H9 (cell line): ENCODE measurements at regions not wholly inside any gene's neighbourhood (a gene's known extent, or its start where the extent isn't known, plus 50 kb on each side); places are given as distances from the start of the nearest gene placed in this dataset.

Source experiments
- DNase-seq: peaks from one replicate; pipeline ENCODE4 v3.0.0-alpha.2; 2017
- H2AFZ ChIP-seq: one replicate; pipeline ENCODE4 v1.6.1; 2013; ENCODE audit warnings: mild to moderate bottlenecking, low read length, control low read depth, moderate library complexity
- H2AK5ac ChIP-seq: 2 replicates; pipeline ENCODE4 v1.6.1; 2013; ENCODE audit warnings: low read length, control low read depth, mixed read lengths; ENCODE audit not compliant: insufficient read length
- H2BK120ac ChIP-seq: one replicate; pipeline ENCODE4 v1.6.1; 2013; ENCODE audit warnings: low read depth, mild to moderate bottlenecking, low read length, control low read depth, inconsistent platforms; ENCODE audit not compliant: poor library complexity, severe bottlenecking
- H2BK12ac ChIP-seq: 2 replicates; pipeline ENCODE4 v1.6.1; 2013; ENCODE audit warnings: low read length, control low read depth, mixed read lengths, low read depth; ENCODE audit not compliant: insufficient read length
- H2BK15ac ChIP-seq: 2 replicates; pipeline ENCODE4 v1.6.1; 2013; ENCODE audit warnings: low read depth, low read length, control low read depth
- H2BK20ac ChIP-seq: one replicate; pipeline ENCODE4 v1.6.1; 2013; ENCODE audit warnings: low read depth, mild to moderate bottlenecking, low read length, control low read depth, inconsistent platforms; ENCODE audit not compliant: poor library complexity, severe bottlenecking
- H2BK5ac ChIP-seq: 2 replicates; pipeline ENCODE4 v1.6.1; 2013; ENCODE audit warnings: low read length, control low read depth, mixed read lengths; ENCODE audit not compliant: insufficient read length
- H3K14ac ChIP-seq: 2 replicates; pipeline ENCODE4 v1.6.1; 2013; ENCODE audit warnings: low read length, control low read depth; ENCODE audit not compliant: insufficient read depth
- H3K18ac ChIP-seq: 2 replicates; pipeline ENCODE4 v1.6.1; 2013; ENCODE audit warnings: low read depth, mild to moderate bottlenecking, mixed read lengths, low read length, control low read depth; ENCODE audit not compliant: insufficient read length
- H3K23ac ChIP-seq: 2 replicates; pipeline ENCODE4 v1.6.1; 2013; ENCODE audit warnings: low read length, control low read depth, mixed read lengths, low read depth; ENCODE audit not compliant: insufficient read length
- H3K23me2 ChIP-seq: 2 replicates; pipeline ENCODE4 v1.6.1; 2013; ENCODE audit warnings: low read depth, mild to moderate bottlenecking, mixed read lengths, low read length, control low read depth; ENCODE audit not compliant: insufficient read length, poor library complexity, severe bottlenecking
- H3K27ac ChIP-seq: 2 replicates; pipeline ENCODE4 v1.5.1; 2013; ENCODE audit warnings: low read length, control low read depth, mixed read lengths, low read depth; ENCODE audit not compliant: insufficient read length
- H3K27me3 ChIP-seq: 2 replicates; pipeline ENCODE4 v1.6.1; 2013; ENCODE audit warnings: low read length, control low read depth, inconsistent platforms; ENCODE audit not compliant: insufficient read depth
- H3K4ac ChIP-seq: 2 replicates; pipeline ENCODE4 v1.6.1; 2013; ENCODE audit warnings: low read depth, mild to moderate bottlenecking, control low read depth, inconsistent platforms, low read length, moderate library complexity
- H3K4me1 ChIP-seq: 2 replicates; pipeline ENCODE4 v1.6.1; 2013; ENCODE audit warnings: low read length, control low read depth, inconsistent platforms; ENCODE audit not compliant: insufficient read depth
- H3K4me2 ChIP-seq: 2 replicates; pipeline ENCODE4 v1.6.1; 2013; ENCODE audit warnings: low read length, control low read depth, mixed read lengths; ENCODE audit not compliant: insufficient read length, insufficient read depth
- H3K56ac ChIP-seq: 2 replicates; pipeline ENCODE4 v1.6.1; 2013; ENCODE audit warnings: low read depth, mild to moderate bottlenecking, mixed read lengths, low read length, control low read depth; ENCODE audit not compliant: insufficient read length
- H3K79me1 ChIP-seq: 2 replicates; pipeline ENCODE4 v1.6.1; 2013; ENCODE audit warnings: low read depth, mild to moderate bottlenecking, moderate library complexity, low read length, control low read depth, inconsistent platforms; ENCODE audit not compliant: insufficient read depth, poor library complexity, severe bottlenecking
- H3K79me2 ChIP-seq: 2 replicates; pipeline ENCODE4 v1.6.1; 2013; ENCODE audit warnings: low read length, control low read depth, inconsistent platforms; ENCODE audit not compliant: insufficient read depth
- H3K9ac ChIP-seq: 2 replicates; pipeline ENCODE4 v1.6.1; 2013; ENCODE audit warnings: low read length, control low read depth, mixed read lengths; ENCODE audit not compliant: insufficient read length; ENCODE audit errors: extremely low read depth
- H3K9me3 ChIP-seq: one replicate; pipeline ENCODE4 v1.6.1; 2013; ENCODE audit warnings: low read depth, low read length, inconsistent platforms; ENCODE audit not compliant: control insufficient read depth
- H3T11ph ChIP-seq: one replicate; pipeline ENCODE4 v1.6.1; 2013; ENCODE audit warnings: mild to moderate bottlenecking, low read length, control low read depth, inconsistent platforms
- H4K20me1 ChIP-seq: one replicate; pipeline ENCODE4 v1.6.1; 2013; ENCODE audit not compliant: control insufficient read depth, insufficient read length, insufficient read depth
- H4K5ac ChIP-seq: 2 replicates; pipeline ENCODE4 v1.6.1; 2013; ENCODE audit warnings: low read depth, mild to moderate bottlenecking, mixed read lengths, low read length, control low read depth; ENCODE audit not compliant: insufficient read length
- H4K8ac ChIP-seq: replicated peaks from 2 replicates; pipeline ENCODE4 v1.6.1; 2013; ENCODE audit warnings: low read length, control low read depth, mixed read lengths, low read depth; ENCODE audit not compliant: insufficient read length
- H4K91ac ChIP-seq: 2 replicates; pipeline ENCODE4 v1.6.1; 2013; ENCODE audit warnings: low read depth, mild to moderate bottlenecking, moderate library complexity, mixed read lengths, low read length, control low read depth; ENCODE audit not compliant: insufficient read length
- H3K27ac Mint-ChIP-seq, 3 experiments: 2 replicates in 2 of 3; 3 replicates in 1 of 3; pipeline ENCODE4 v1.8.0; 2020 to 2021; ENCODE audit warnings: mixed read lengths in 3 of 3, mild to moderate bottlenecking in 1 of 3, moderate library complexity in 1 of 3
- H3K27me3 Mint-ChIP-seq: 2 replicates; pipeline ENCODE4 v1.8.0; 2021; ENCODE audit warnings: low read depth, mild to moderate bottlenecking, moderate library complexity, mixed read lengths
- H3K36me3 Mint-ChIP-seq, 3 experiments: 2 replicates in 2 of 3; 3 replicates in 1 of 3; pipeline ENCODE4 v1.8.0; 2020 to 2021; ENCODE audit warnings: low read depth in 3 of 3, mixed read lengths in 3 of 3; ENCODE audit not compliant: insufficient read depth in 1 of 3
- H3K4me1 Mint-ChIP-seq, 2 experiments: 2 replicates each; pipeline ENCODE4 v1.8.0; 2020; ENCODE audit warnings: mixed read lengths in 2 of 2
- H3K4me3 Mint-ChIP-seq, 2 experiments: 2 replicates in 1 of 2; 3 replicates in 1 of 2; pipeline ENCODE4 v1.8.0; 2020 to 2021; ENCODE audit warnings: mild to moderate bottlenecking in 2 of 2, mixed read lengths in 2 of 2, moderate library complexity in 1 of 2
- H3K9me3 Mint-ChIP-seq, 2 experiments: 2 replicates in 1 of 2; 3 replicates in 1 of 2; pipeline ENCODE4 v1.8.0; 2020; ENCODE audit warnings: mild to moderate bottlenecking in 2 of 2, mixed read lengths in 2 of 2, moderate library complexity in 1 of 2
- CTCF ChIP-seq: fragments of 200-600 bp; sonication (generic); conservative IDR thresholded peaks from 3 replicates; pipeline ENCODE4 v1.8.0; 2021; ENCODE audit warnings: antibody characterized with exemption, mild to moderate bottlenecking
- WGBS: extraction: QIAGEN DNeasy Blood & Tissue Kit; methylation state at CpG from one replicate; pipeline ENCODE4 v1.1.7; 2013; ENCODE audit warnings: missing lambda C conversion rate, low lambda C conversion rate, mixed read lengths; ENCODE audit not compliant: insufficient read length; ENCODE audit errors: extremely low coverage; 5-methylcytosine and 5-hydroxymethylcytosine counted together

- no peak for DNase-seq
- Histone ChIP-seq H4K20me1 (no peaks in the 10 kb centered on the region), H3K9ac (no peak overlapping the region), H3K23me2 (no peaks in the 10 kb centered on the region), H3K4me1 (peaks cover 5% of the 10 kb centered on the region), H3K79me1 (no peaks in the 10 kb centered on the region), H3K4me2 (no peak overlapping the region), H2BK15ac (no peak overlapping the region), H2BK20ac (no peak overlapping the region), H3K56ac (no peak overlapping the region), H3K27ac (no peak overlapping the region), H4K91ac (no peak overlapping the region), H2BK5ac (no peak overlapping the region), H4K5ac (no peak overlapping the region), H3T11ph (no peak overlapping the region), H3K14ac (no peak overlapping the region), H2AFZ (no peak overlapping the region), H4K8ac (no peak overlapping the region), H3K9me3 (no peaks in the 10 kb centered on the region), H3K23ac (no peak overlapping the region), H3K79me2 (no peaks in the 10 kb centered on the region), H3K18ac (no peak overlapping the region), H2BK120ac (no peak overlapping the region), H3K4ac (no peak overlapping the region), H3K27me3 (no peaks in the 10 kb centered on the region), H2BK12ac (no peak overlapping the region), H2AK5ac (no peak overlapping the region)
- no peaks in the 10 kb centered on the region for H3K36me3 Mint-ChIP-seq
- H3K27ac Mint-ChIP-seq, result no peak overlapping the region; a peak in 1 of 7 replicates
- H3K4me3 Mint-ChIP-seq, result no peak overlapping the region
- no peaks in the 10 kb centered on the region; a peak in 1 of 5 replicates for H3K9me3 Mint-ChIP-seq
- peaks cover 14 to 30% of the 10 kb centered on the region in 2 experiments for H3K4me1 Mint-ChIP-seq
- no peak for TF ChIP-seq CTCF
- peaks cover 3% of the 10 kb centered on the region; the same call in 1 of the 2 replicates for H3K27me3 Mint-ChIP-seq
- no CpG with 5 or more reads among the region's 20 CpGs for WGBS
Observed at GRCh38 chr20:50309764-50310672, 119.4 kb downstream of the CEBPB start.
